Lower lobe of right lung (tissue), 2 donors: ENCODE measurements at regions not wholly inside any gene's neighbourhood (a gene's known extent, or its start where the extent isn't known, plus 50 kb on each side); places are given as distances from the start of the nearest gene placed in this dataset.

Experiments used
- ATAC-seq, 2 donors: fragments of 200-7000 bp; cut with Tn5 transposase; one replicate each; pipeline ENCODE4 v1.9.1; 2020 to 2022; ENCODE audit warnings: mild to moderate bottlenecking in 2 of 2, moderate library complexity in 2 of 2
- DNase-seq: peaks from one replicate; pipeline ENCODE4 v3.0.0-alpha.2; 2020
- H3K27ac ChIP-seq: fragments of 200-600 bp; one replicate; pipeline ENCODE4 v1.8.0; 2022
- H3K27me3 ChIP-seq: fragments of 200-600 bp; one replicate; pipeline ENCODE4 v1.8.0; 2022; ENCODE audit warnings: low read depth
- H3K36me3 ChIP-seq: fragments of 200-600 bp; one replicate; pipeline ENCODE4 v1.8.0; 2022; ENCODE audit warnings: mild to moderate bottlenecking
- H3K4me1 ChIP-seq: fragments of 200-600 bp; one replicate; pipeline ENCODE4 v1.8.0; 2022
- H3K4me3 ChIP-seq: fragments of 200-600 bp; one replicate; pipeline ENCODE4 v1.8.0; 2022; ENCODE audit warnings: mild to moderate bottlenecking
- H3K9me3 ChIP-seq: fragments of 200-600 bp; one replicate; pipeline ENCODE4 v1.8.0; 2022
- CTCF ChIP-seq: fragments of 200-600 bp; IDR thresholded peaks from one replicate; pipeline ENCODE4 v1.8.0; 2022; ENCODE audit warnings: antibody characterized with exemption, mild to moderate bottlenecking
- intact Hi-C: fragments of 100-400 bp; cut with DNase I; formaldehyde crosslinking; loops from one replicate; pipeline ENCODE4 v1.11.0; 2022
- donor health status: DM: no; HTN: yes; CAD: no; lungs with severe emphysema.

DNA sequence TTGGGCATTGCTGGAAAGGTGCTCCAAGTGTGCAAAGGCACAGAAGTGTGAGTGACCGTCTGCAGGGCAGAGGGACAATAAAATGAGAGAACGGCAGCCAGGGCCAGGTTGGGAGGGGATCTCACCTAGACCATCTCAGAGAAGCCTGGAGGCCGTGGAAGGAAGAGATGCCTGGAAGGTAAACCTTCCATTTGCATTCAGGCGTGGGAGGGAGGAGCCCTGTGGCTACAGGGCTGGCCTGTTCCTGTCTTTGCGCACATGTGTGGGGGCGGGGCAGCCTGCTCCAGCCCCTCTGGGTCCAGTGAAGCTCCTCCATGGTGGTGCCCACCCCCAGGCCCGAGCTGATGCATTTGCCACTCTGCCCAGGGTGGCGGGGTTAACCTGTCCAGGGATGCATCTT is 473.6 kb upstream of the MGMT start:
- Histone ChIP-seq H3K4me1 (no peaks in the 10 kb centered on the region), H3K4me3 (no peak overlapping the region), H3K27ac (no peak overlapping the region), H3K27me3 (peaks cover 15% of the 10 kb centered on the region), H3K9me3 (no peaks in the 10 kb centered on the region), H3K36me3 (no peaks in the 10 kb centered on the region)
- DNase-seq, result no peak
- no peak for TF ChIP-seq CTCF
- intact Hi-C loops, result no loop called here
- no peak for ATAC-seq

- H3K9me3 ChIP-seq, result no peaks in the 10 kb centered on the region
- intact Hi-C loops, result no loop called here
Measured at GRCh38 chr10:128993911-128994538, 473.0 kb upstream of the MGMT start.

DNA sequence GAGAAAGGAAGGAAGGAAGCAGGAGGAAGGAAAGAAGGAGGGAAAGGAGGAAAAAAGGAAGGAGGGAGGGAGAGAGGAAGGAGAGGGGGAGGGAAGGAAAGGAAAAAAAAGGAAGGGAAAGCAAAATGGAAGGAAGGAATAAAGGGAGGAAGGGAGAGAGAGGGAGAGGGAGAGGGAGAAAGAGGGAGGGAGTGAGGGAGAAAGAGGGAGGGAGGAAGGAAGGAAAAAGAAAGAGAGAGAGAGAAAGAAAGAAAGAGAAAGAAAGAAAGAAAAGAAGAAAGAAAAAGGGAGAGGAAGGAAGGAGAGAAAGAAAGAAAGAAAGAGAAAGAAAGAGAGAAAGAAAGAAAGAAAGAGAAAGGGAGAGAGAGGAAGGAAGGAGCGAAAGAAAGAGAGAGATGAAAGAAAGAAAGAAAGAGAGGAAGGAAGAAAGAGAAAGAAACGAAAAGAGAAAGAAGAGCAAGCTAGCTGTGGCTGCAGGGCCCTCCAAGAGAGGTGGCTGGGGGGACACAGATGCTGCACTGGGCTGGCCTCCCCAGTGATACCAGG is 472.4 kb upstream of the MGMT start:
- ATAC-seq, result no peak
- intact Hi-C loops, result no loop called here

More at GRCh38 chr10:128993911-128994538, 473.0 kb upstream of the MGMT start:
- TF ChIP-seq CTCF, result no peak
- ATAC-seq, result no peak
- Histone ChIP-seq H3K27ac (no peak overlapping the region), H3K4me3 (no peak overlapping the region), H3K36me3 (no peaks in the 10 kb centered on the region), H3K27me3 (peaks cover 11% of the 10 kb centered on the region), H3K4me1 (no peaks in the 10 kb centered on the region)
- DNase-seq, result no peak

DNA sequence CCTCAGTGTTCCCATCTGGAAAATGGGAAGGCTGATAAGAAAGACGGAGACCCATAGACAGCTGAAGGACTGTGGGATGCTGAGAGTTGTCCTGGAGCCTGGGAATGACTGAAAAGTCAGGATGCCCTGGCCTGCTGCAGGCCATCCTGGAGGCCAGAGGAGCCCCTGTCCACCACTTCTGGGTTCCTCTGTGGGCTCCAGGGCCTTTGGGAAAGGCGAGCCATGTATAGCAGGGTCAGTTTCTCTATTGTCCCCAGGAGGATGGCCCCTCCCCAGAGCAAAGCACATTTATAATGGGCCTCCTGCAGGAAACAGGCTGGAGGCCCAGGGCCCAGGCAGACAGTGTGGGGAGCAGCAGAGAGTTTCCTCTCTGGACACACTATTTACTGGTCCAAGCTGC is 471.4 kb upstream of the MGMT start:
- ATAC-seq (no peak), DNase-seq (no peak)
- Histone ChIP-seq H3K36me3 (no peaks in the 10 kb centered on the region), H3K4me3 (no peak overlapping the region), H3K9me3 (no peaks in the 10 kb centered on the region), H3K27ac (no peak overlapping the region), H3K4me1 (no peaks in the 10 kb centered on the region), H3K27me3 (peaks cover 8% of the 10 kb centered on the region)
- intact Hi-C loops, result no loop called here
- no peak for TF ChIP-seq CTCF

More for the DNA sequence above, 472.4 kb upstream of the MGMT start:
- Histone ChIP-seq H3K36me3 (no peaks in the 10 kb centered on the region), H3K9me3 (no peaks in the 10 kb centered on the region), H3K27ac (no peak overlapping the region), H3K4me1 (no peaks in the 10 kb centered on the region), H3K27me3 (peaks cover 9% of the 10 kb centered on the region), H3K4me3 (no peak overlapping the region)
- no peak for DNase-seq
- TF ChIP-seq CTCF, result no peak

- intact Hi-C loops, result no loop called here
- no peak overlapping the region for H3K4me3 ChIP-seq
- H3K27me3 ChIP-seq, result peaks cover 4% of the 10 kb centered on the region
- TF ChIP-seq CTCF, result no peak
- H3K4me1 ChIP-seq, result no peaks in the 10 kb centered on the region
- no peaks in the 10 kb centered on the region for H3K9me3 ChIP-seq
- DNase-seq, result no peak
- no peak for ATAC-seq
- H3K27ac ChIP-seq, result no peak overlapping the region
- no peaks in the 10 kb centered on the region for H3K36me3 ChIP-seq
Measured at GRCh38 chr10:128996092-128996491, 470.9 kb upstream of the MGMT start.
